HUES48 (cell line): ENCODE measurements at regions not wholly inside any gene's neighbourhood (a gene's known extent, or its start where the extent isn't known, plus 50 kb on each side); places are given as distances from the start of the nearest gene placed in this dataset.
"Not testable (repeated sequence)": the region's sequence is repeated elsewhere in the genome, so short reads cannot be mapped to it uniquely, and the experiment has no call there.

Source experiments
- H3K27ac ChIP-seq: one replicate; pipeline ENCODE4 v1.7.0; 2013; ENCODE audit warnings: low read depth, low read length, inconsistent platforms
- H3K27me3 ChIP-seq: 2 replicates; pipeline ENCODE4 v1.6.1; 2013; ENCODE audit warnings: mild to moderate bottlenecking, low read length; ENCODE audit not compliant: control insufficient read depth, insufficient read depth
- H3K36me3 ChIP-seq: 2 replicates; pipeline ENCODE4 v1.6.1; 2013; ENCODE audit warnings: low read length; ENCODE audit not compliant: control insufficient read depth, insufficient read depth
- H3K4me1 ChIP-seq: 2 replicates; pipeline ENCODE4 v1.6.1; 2013; ENCODE audit warnings: mild to moderate bottlenecking, low read length; ENCODE audit not compliant: control insufficient read depth, insufficient read depth
- H3K4me3 ChIP-seq: 2 replicates; pipeline ENCODE4 v1.5.1; 2013; ENCODE audit warnings: mild to moderate bottlenecking, low read depth, low read length
- H3K9ac ChIP-seq: 2 replicates; pipeline ENCODE4 v1.6.1; 2013; ENCODE audit warnings: mild to moderate bottlenecking, low read depth, low read length, moderate library complexity
- H3K9me3 ChIP-seq: 2 replicates; pipeline ENCODE4 v1.6.1; 2013; ENCODE audit warnings: low read length; ENCODE audit not compliant: control insufficient read depth, insufficient read depth

GRCh38 chr4:64144994-64145393 is 264.3 kb downstream of the TECRL start:
- H3K9me3 ChIP-seq = peaks cover 8% of the 10 kb centered on the region; the same call in 1 of the 2 replicates
- no peak overlapping the region for H3K27ac ChIP-seq
- no peaks in the 10 kb centered on the region for H3K4me1 ChIP-seq
- H3K4me3 ChIP-seq = no peak overlapping the region
- H3K36me3 ChIP-seq = no peaks in the 10 kb centered on the region
- H3K9ac ChIP-seq = no peak overlapping the region
- H3K27me3 ChIP-seq = no peaks in the 10 kb centered on the region

- Histone ChIP-seq H3K36me3 (no peaks in the 10 kb centered on the region), H3K9me3 (no peaks in the 10 kb centered on the region), H3K4me3 (no peak overlapping the region), H3K9ac (no peak overlapping the region), H3K27ac (no peak overlapping the region), H3K4me1 (no peaks in the 10 kb centered on the region; the same call in 1 of the 2 replicates), H3K27me3 (no peaks in the 10 kb centered on the region)
Observed at GRCh38 chr4:64130907-64131306, 278.3 kb downstream of the TECRL start.

GRCh38 chr4:64125354-64125753 is 283.9 kb downstream of the TECRL start:
- Histone ChIP-seq H3K27ac (no peak overlapping the region), H3K4me1 (no peaks in the 10 kb centered on the region; the same call in 1 of the 2 replicates), H3K4me3 (no peak overlapping the region), H3K36me3 (no peaks in the 10 kb centered on the region), H3K9me3 (peaks cover 13% of the 10 kb centered on the region; the same call in 1 of the 2 replicates), H3K27me3 (no peaks in the 10 kb centered on the region), H3K9ac (no peak overlapping the region)

- H3K4me3 ChIP-seq = no peak overlapping the region
- H3K36me3 ChIP-seq = no peaks in the 10 kb centered on the region
- H3K9me3 ChIP-seq = peaks cover 13% of the 10 kb centered on the region; the same call in 1 of the 2 replicates
- no peaks in the 10 kb centered on the region for H3K4me1 ChIP-seq
- no peak overlapping the region for H3K9ac ChIP-seq
- H3K27me3 ChIP-seq = no peaks in the 10 kb centered on the region
- H3K27ac ChIP-seq = no peak overlapping the region
Observed at GRCh38 chr4:64121803-64122202, 287.4 kb downstream of the TECRL start.

GRCh38 chr4:64105903-64106302 is 303.3 kb downstream of the TECRL start:
- Histone ChIP-seq H3K4me3 (no peak overlapping the region), H3K27ac (no peak overlapping the region), H3K36me3 (no peaks in the 10 kb centered on the region), H3K4me1 (0 out of 2 replicates have a peak, but pooled peaks cover 4% of the 10 kb centered on the region), H3K9ac (no peak overlapping the region), H3K9me3 (no peaks in the 10 kb centered on the region), H3K27me3 (no peaks in the 10 kb centered on the region)

- no peaks in the 10 kb centered on the region for H3K36me3 ChIP-seq
- H3K4me1 ChIP-seq = no peaks in the 10 kb centered on the region
- no peaks in the 10 kb centered on the region for H3K27me3 ChIP-seq
- H3K9me3 ChIP-seq = no peaks in the 10 kb centered on the region
- H3K9ac ChIP-seq = no peak overlapping the region
- no peak overlapping the region for H3K27ac ChIP-seq
- H3K4me3 ChIP-seq = no peak overlapping the region
Observed at GRCh38 chr4:64095398-64095797, 313.9 kb downstream of the TECRL start.

- H3K4me1 ChIP-seq = peaks cover 12% of the 10 kb centered on the region; the same call in 1 of the 2 replicates
- H3K4me3 ChIP-seq = no peak overlapping the region
- H3K27me3 ChIP-seq = no peaks in the 10 kb centered on the region
- no peaks in the 10 kb centered on the region for H3K36me3 ChIP-seq
- H3K9ac ChIP-seq = no peak overlapping the region
- H3K9me3 ChIP-seq = no peaks in the 10 kb centered on the region
- H3K27ac ChIP-seq = no peak overlapping the region
Observed at GRCh38 chr4:64079316-64079715, 329.9 kb downstream of the TECRL start.

GRCh38 chr4:64068096-64068495 is 341.2 kb downstream of the TECRL start:
- Histone ChIP-seq H3K27ac (no peak overlapping the region), H3K9me3 (no peaks in the 10 kb centered on the region), H3K9ac (no peak overlapping the region), H3K4me3 (no peak overlapping the region), H3K4me1 (no peaks in the 10 kb centered on the region), H3K36me3 (no peaks in the 10 kb centered on the region), H3K27me3 (no peaks in the 10 kb centered on the region)

GRCh38 chr4:64062991-64063390 is 346.3 kb downstream of the TECRL start:
- Histone ChIP-seq H3K27ac (no peak overlapping the region), H3K4me1 (no peaks in the 10 kb centered on the region), H3K9ac (no peak overlapping the region), H3K9me3 (no peaks in the 10 kb centered on the region), H3K27me3 (no peaks in the 10 kb centered on the region), H3K36me3 (no peaks in the 10 kb centered on the region), H3K4me3 (no peak overlapping the region)

- not testable (repeated sequence) for H3K27me3 ChIP-seq, H3K4me3 ChIP-seq, H3K9me3 ChIP-seq
Observed at GRCh38 chr4:64037033-64037432, 372.2 kb downstream of the TECRL start.

GRCh38 chr4:64022560-64022959 is 386.7 kb downstream of the TECRL start:
- H3K36me3 ChIP-seq = no peaks in the 10 kb centered on the region
- no peak overlapping the region for H3K9ac ChIP-seq
- peaks cover 9% of the 10 kb centered on the region for H3K9me3 ChIP-seq
- H3K4me1 ChIP-seq = no peaks in the 10 kb centered on the region
- no peaks in the 10 kb centered on the region for H3K27me3 ChIP-seq
- no peak overlapping the region for H3K27ac ChIP-seq
- H3K4me3 ChIP-seq = no peak overlapping the region

More at GRCh38 chr4:64037033-64037432, 372.2 kb downstream of the TECRL start:
- H3K4me1 ChIP-seq, H3K27ac ChIP-seq, H3K9ac ChIP-seq, H3K36me3 ChIP-seq: not testable (repeated sequence)

- H3K36me3 ChIP-seq = no peaks in the 10 kb centered on the region
Observed at GRCh38 chr4:64016893-64017292, 392.4 kb downstream of the TECRL start.

More at GRCh38 chr4:64016893-64017292, 392.4 kb downstream of the TECRL start:
- no peaks in the 10 kb centered on the region for H3K9me3 ChIP-seq
- no peaks in the 10 kb centered on the region for H3K4me1 ChIP-seq
- no peak overlapping the region for H3K4me3 ChIP-seq
- no peaks in the 10 kb centered on the region for H3K27me3 ChIP-seq
- H3K9ac ChIP-seq = no peak overlapping the region
- H3K27ac ChIP-seq = no peak overlapping the region
